ENCODE measurements at regions not wholly inside any gene's neighbourhood (a gene's known extent, or its start where the extent isn't known, plus 50 kb on each side); places are given as distances from the start of the nearest gene placed in this dataset.
"Not testable (repeated sequence)": the region's sequence is repeated elsewhere in the genome, so short reads cannot be mapped to it uniquely, and the experiment has no call there.

- no peak for DNase-seq
Observed at GRCh38 chr4:14125375-14126129, 498.0 kb upstream of the BOD1L1 start.

GRCh38 chr4:14130551-14130950 lies 503.0 kb upstream of the BOD1L1 start:
- DNase-seq: no peak

- DNase-seq: no peak
Observed at GRCh38 chr4:14131335-14131734, 503.8 kb upstream of the BOD1L1 start.

GRCh38 chr4:14132301-14132700 lies 504.8 kb upstream of the BOD1L1 start:
- DNase-seq: no peak

GRCh38 chr4:14138106-14138505 lies 510.6 kb upstream of the BOD1L1 start:
- DNase-seq: no peak

GRCh38 chr4:14143892-14144291 lies 516.4 kb upstream of the BOD1L1 start:
- DNase-seq: no peak

GRCh38 chr4:14149176-14150053 lies 521.9 kb upstream of the BOD1L1 start:
- DNase-seq: no peak

- no peak for DNase-seq
Observed at GRCh38 chr4:14151101-14151500, 523.6 kb upstream of the BOD1L1 start.

- no peak for DNase-seq
Observed at GRCh38 chr4:14152834-14153519, 525.5 kb upstream of the BOD1L1 start.

GRCh38 chr4:14155803-14156202 lies 528.3 kb upstream of the BOD1L1 start:
- no peak for DNase-seq

GRCh38 chr4:14157262-14157661 lies 529.7 kb upstream of the BOD1L1 start:
- no peak for DNase-seq

- DNase-seq: no peak
Observed at GRCh38 chr4:14165222-14165920, 537.8 kb upstream of the BOD1L1 start.

- DNase-seq: no peak
Observed at GRCh38 chr4:14167876-14168510, 540.5 kb upstream of the BOD1L1 start.

- DNase-seq: no peak
Observed at GRCh38 chr4:14168919-14169318, 541.4 kb upstream of the BOD1L1 start.

- no peak for DNase-seq
Observed at GRCh38 chr4:14169460-14169859, 541.9 kb upstream of the BOD1L1 start.

GRCh38 chr4:14169940-14170339 lies 542.4 kb upstream of the BOD1L1 start:
- not testable (repeated sequence) for DNase-seq

- no peak for DNase-seq
Observed at GRCh38 chr4:14176613-14177012, 549.1 kb upstream of the BOD1L1 start.

GRCh38 chr4:14177987-14178386 lies 550.5 kb upstream of the BOD1L1 start:
- DNase-seq: no peak

GRCh38 chr4:14178421-14178820 lies 550.9 kb upstream of the BOD1L1 start:
- DNase-seq: no peak

- DNase-seq: no peak
Observed at GRCh38 chr4:14180166-14180565, 552.6 kb upstream of the BOD1L1 start.

GRCh38 chr4:14180983-14181601 lies 553.6 kb upstream of the BOD1L1 start:
- DNase-seq: no peak

GRCh38 chr4:14182148-14182547 lies 554.6 kb upstream of the BOD1L1 start:
- DNase-seq: no peak
